Lower lobe of right lung (tissue), 2 donors: ENCODE measurements at regions not wholly inside any gene's neighbourhood (a gene's known extent, or its start where the extent isn't known, plus 50 kb on each side); places are given as distances from the start of the nearest gene placed in this dataset.

Source experiments
- ATAC-seq, 2 donors: fragments of 200-7000 bp; cut with Tn5 transposase; one replicate each; pipeline ENCODE4 v1.9.1; 2020 to 2022; ENCODE audit warnings: mild to moderate bottlenecking in 2 of 2, moderate library complexity in 2 of 2
- DNase-seq: peaks from one replicate; pipeline ENCODE4 v3.0.0-alpha.2; 2020
- H3K27ac ChIP-seq: fragments of 200-600 bp; one replicate; pipeline ENCODE4 v1.8.0; 2022
- H3K27me3 ChIP-seq: fragments of 200-600 bp; one replicate; pipeline ENCODE4 v1.8.0; 2022; ENCODE audit warnings: low read depth
- H3K36me3 ChIP-seq: fragments of 200-600 bp; one replicate; pipeline ENCODE4 v1.8.0; 2022; ENCODE audit warnings: mild to moderate bottlenecking
- H3K4me1 ChIP-seq: fragments of 200-600 bp; one replicate; pipeline ENCODE4 v1.8.0; 2022
- H3K4me3 ChIP-seq: fragments of 200-600 bp; one replicate; pipeline ENCODE4 v1.8.0; 2022; ENCODE audit warnings: mild to moderate bottlenecking
- H3K9me3 ChIP-seq: fragments of 200-600 bp; one replicate; pipeline ENCODE4 v1.8.0; 2022
- CTCF ChIP-seq: fragments of 200-600 bp; IDR thresholded peaks from one replicate; pipeline ENCODE4 v1.8.0; 2022; ENCODE audit warnings: antibody characterized with exemption, mild to moderate bottlenecking
- intact Hi-C: fragments of 100-400 bp; cut with DNase I; formaldehyde crosslinking; loops from one replicate; pipeline ENCODE4 v1.11.0; 2022
- donor health status: DM: no; HTN: yes; CAD: no; lungs with severe emphysema.

- DNase-seq (no peak), ATAC-seq (no peak)
- TF ChIP-seq CTCF, result no peak
- Histone ChIP-seq H3K27ac (no peak overlapping the region), H3K36me3 (no peaks in the 10 kb centered on the region), H3K4me3 (no peak overlapping the region), H3K4me1 (no peaks in the 10 kb centered on the region), H3K27me3 (no peaks in the 10 kb centered on the region), H3K9me3 (peaks cover 12% of the 10 kb centered on the region)
- intact Hi-C loops, result no loop called here
Observed at GRCh38 chr7:145489609-145490008, 627.0 kb upstream of the CNTNAP2 start.

GRCh38 chr7:145488816-145489215 is 627.8 kb upstream of the CNTNAP2 start:
- no peaks in the 10 kb centered on the region for H3K27me3 ChIP-seq
- intact Hi-C loops, result no loop called here

DNA sequence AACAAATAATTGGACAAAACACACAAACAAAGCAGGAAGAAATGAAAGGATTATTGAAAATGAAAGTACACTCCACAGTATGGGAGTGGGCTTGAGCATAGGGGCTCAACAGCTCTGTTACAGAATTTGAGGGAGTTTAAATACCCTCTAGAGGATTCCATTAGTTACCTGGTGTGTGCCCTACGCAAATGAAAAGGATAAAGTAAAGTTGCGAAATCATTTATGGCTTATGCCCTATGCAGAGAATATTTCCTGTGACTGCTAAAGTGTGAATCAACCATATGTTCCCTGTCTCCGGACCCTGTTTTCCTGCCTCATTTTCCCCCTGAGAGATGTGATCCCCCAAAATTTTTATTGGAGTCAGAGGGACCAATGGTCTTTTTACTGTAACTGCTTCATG is 634.6 kb upstream of the CNTNAP2 start:
- intact Hi-C loops, result no loop called here
- DNase-seq (no peak), ATAC-seq (no peak)
- Histone ChIP-seq H3K27ac (no peak overlapping the region), H3K36me3 (no peaks in the 10 kb centered on the region), H3K4me3 (no peak overlapping the region), H3K4me1 (no peaks in the 10 kb centered on the region), H3K9me3 (no peaks in the 10 kb centered on the region), H3K27me3 (no peaks in the 10 kb centered on the region)
- no peak for TF ChIP-seq CTCF

More at GRCh38 chr7:145488816-145489215, 627.8 kb upstream of the CNTNAP2 start:
- no peak for TF ChIP-seq CTCF
- Histone ChIP-seq H3K9me3 (peaks cover 12% of the 10 kb centered on the region), H3K27ac (no peak overlapping the region), H3K36me3 (no peaks in the 10 kb centered on the region), H3K4me3 (no peak overlapping the region), H3K4me1 (no peaks in the 10 kb centered on the region)
- ATAC-seq (no peak), DNase-seq (no peak)

DNA sequence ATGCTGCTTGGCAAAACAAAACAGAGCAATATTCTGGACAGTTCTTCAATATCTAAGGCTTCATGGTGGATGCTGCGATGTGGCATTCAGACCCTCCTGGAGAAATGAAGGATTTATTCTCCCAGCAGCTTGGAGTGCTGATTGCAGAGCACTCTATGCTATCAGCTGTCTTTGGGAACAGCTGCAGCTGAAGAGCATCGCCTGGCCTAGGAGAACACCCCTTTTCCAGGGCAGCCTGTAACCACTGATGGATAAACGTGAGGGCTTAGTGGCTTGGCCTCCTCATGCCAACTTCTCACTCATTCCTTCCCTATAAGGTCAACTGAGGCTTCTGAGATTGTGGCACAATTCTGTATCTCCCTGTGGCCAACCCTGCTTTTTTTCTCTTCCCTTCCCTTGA is 638.1 kb upstream of the CNTNAP2 start:
- H3K27ac ChIP-seq, result no peak overlapping the region
- H3K36me3 ChIP-seq, result no peaks in the 10 kb centered on the region
- H3K4me1 ChIP-seq, result no peaks in the 10 kb centered on the region
- TF ChIP-seq CTCF, result no peak
- H3K4me3 ChIP-seq, result no peak overlapping the region
- H3K9me3 ChIP-seq, result no peaks in the 10 kb centered on the region
- no peaks in the 10 kb centered on the region for H3K27me3 ChIP-seq
- intact Hi-C loops, result no loop called here
- ATAC-seq, result no peak
- DNase-seq, result no peak

- no peaks in the 10 kb centered on the region for H3K9me3 ChIP-seq
- H3K27ac ChIP-seq, result no peak overlapping the region
- ATAC-seq (no peak), DNase-seq (no peak)
- no peaks in the 10 kb centered on the region for H3K36me3 ChIP-seq
- H3K27me3 ChIP-seq, result no peaks in the 10 kb centered on the region
- TF ChIP-seq CTCF, result no peak
- no peak overlapping the region for H3K4me3 ChIP-seq
- intact Hi-C loops, result no loop called here
- H3K4me1 ChIP-seq, result no peaks in the 10 kb centered on the region
Observed at GRCh38 chr7:145474009-145474686, 638.3 kb upstream of the TPK1 start.
